ENCODE measurements at regions not wholly inside any gene's neighbourhood (a gene's known extent, or its start where the extent isn't known, plus 50 kb on each side); places are given as distances from the start of the nearest gene placed in this dataset.

GRCh38 chr2:38498045-38498481 is 104.7 kb downstream of the HNRNPLL start:
- H4K20me1 ChIP-seq (ENCODE audit: control insufficient read depth, insufficient read depth, low read depth, low read length), result no peaks in the 10 kb centered on the region
- H3K9me3 ChIP-seq (ENCODE audit: control insufficient read depth, insufficient read depth, low read length), result no peaks in the 10 kb centered on the region
- H3K27me3 ChIP-seq (ENCODE audit: control insufficient read depth, low read length), result peaks cover 57% of the 10 kb centered on the region
- H3K4me2 ChIP-seq (ENCODE audit: low read length), result peak overlapping the region; percentile 62
- peak overlapping the region; percentile 32 for H3K4me3 ChIP-seq (ENCODE audit: low read length)
- TF ChIP-seq, protein P1, sequence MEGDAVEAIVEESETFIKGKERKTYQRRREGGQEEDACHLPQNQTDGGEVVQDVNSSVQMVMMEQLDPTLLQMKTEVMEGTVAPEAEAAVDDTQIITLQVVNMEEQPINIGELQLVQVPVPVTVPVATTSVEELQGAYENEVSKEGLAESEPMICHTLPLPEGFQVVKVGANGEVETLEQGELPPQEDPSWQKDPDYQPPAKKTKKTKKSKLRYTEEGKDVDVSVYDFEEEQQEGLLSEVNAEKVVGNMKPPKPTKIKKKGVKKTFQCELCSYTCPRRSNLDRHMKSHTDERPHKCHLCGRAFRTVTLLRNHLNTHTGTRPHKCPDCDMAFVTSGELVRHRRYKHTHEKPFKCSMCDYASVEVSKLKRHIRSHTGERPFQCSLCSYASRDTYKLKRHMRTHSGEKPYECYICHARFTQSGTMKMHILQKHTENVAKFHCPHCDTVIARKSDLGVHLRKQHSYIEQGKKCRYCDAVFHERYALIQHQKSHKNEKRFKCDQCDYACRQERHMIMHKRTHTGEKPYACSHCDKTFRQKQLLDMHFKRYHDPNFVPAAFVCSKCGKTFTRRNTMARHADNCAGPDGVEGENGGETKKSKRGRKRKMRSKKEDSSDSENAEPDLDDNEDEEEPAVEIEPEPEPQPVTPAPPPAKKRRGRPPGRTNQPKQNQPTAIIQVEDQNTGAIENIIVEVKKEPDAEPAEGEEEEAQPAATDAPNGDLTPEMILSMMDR (IDR thresholded peaks at IDR 0.05; ENCODE audit: low read depth, low read length, poor library complexity, severe bottlenecking), result no peak
- no peak for TF ChIP-seq EZH2phosphoT487 (IDR thresholded peaks at IDR 0.05; ENCODE audit: borderline replicate concordance, low read length)
- H3K4me1 ChIP-seq (ENCODE audit: control insufficient read depth, low read length), result peaks cover 20% of the 10 kb centered on the region
- no peak overlapping the region for H3K27ac ChIP-seq (ENCODE audit: low read depth, low read length)
- no peaks in the 10 kb centered on the region for H3K79me2 ChIP-seq (ENCODE audit: control insufficient read depth, low read length)
- H3K36me3 ChIP-seq (ENCODE audit: control insufficient read depth, low read length), result no peaks in the 10 kb centered on the region
- H3F3A ChIP-seq (ENCODE audit: control insufficient read depth, insufficient read depth), result peaks cover 4% of the 10 kb centered on the region; the same call in 1 of the 2 replicates
- no peaks in the 10 kb centered on the region for H3K9me2 ChIP-seq (replicated peaks; ENCODE audit: control insufficient read depth, low read length)

DNA sequence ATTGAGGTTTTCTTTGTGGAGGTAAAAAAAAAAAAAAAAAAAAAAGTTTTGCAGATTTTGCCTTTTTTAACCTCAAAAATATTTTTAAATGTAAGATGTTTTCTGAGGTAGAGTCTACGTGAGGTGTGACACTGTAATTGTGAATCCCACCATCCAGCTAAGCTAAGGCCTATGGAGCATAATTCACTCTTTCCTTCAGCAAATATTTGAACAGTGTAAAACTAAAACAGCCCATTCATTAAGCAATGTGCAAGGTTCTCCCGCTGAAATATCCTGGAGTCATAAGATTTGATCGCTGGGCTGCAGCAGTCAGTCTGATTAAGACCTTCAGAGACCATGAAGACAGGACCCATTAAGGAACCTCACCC is 105.1 kb downstream of the HNRNPLL start:
- no peaks in the 10 kb centered on the region for H4K20me1 ChIP-seq (ENCODE audit: control insufficient read depth, insufficient read depth, low read depth, low read length)
- H3K4me1 ChIP-seq (ENCODE audit: control insufficient read depth, low read length), result peaks cover 20% of the 10 kb centered on the region
- H3K36me3 ChIP-seq (ENCODE audit: control insufficient read depth, low read length), result no peaks in the 10 kb centered on the region
- no peak overlapping the region for H3K27ac ChIP-seq (ENCODE audit: low read depth, low read length)
- H3K27me3 ChIP-seq (ENCODE audit: control insufficient read depth, low read length), result peaks cover 54% of the 10 kb centered on the region
- peaks cover 4% of the 10 kb centered on the region; the same call in 1 of the 2 replicates for H3F3A ChIP-seq (ENCODE audit: control insufficient read depth, insufficient read depth)
- no peaks in the 10 kb centered on the region for H3K79me2 ChIP-seq (ENCODE audit: control insufficient read depth, low read length)
- H3K9me3 ChIP-seq (ENCODE audit: control insufficient read depth, insufficient read depth, low read length), result no peaks in the 10 kb centered on the region
- no peak overlapping the region for H3K4me3 ChIP-seq (ENCODE audit: low read length)
- no peak for TF ChIP-seq EZH2phosphoT487 (IDR thresholded peaks at IDR 0.05; ENCODE audit: borderline replicate concordance, low read length)
- TF ChIP-seq, protein P1 (IDR thresholded peaks at IDR 0.05; ENCODE audit: low read depth, low read length, poor library complexity, severe bottlenecking), result no peak
- H3K9me2 ChIP-seq (replicated peaks; ENCODE audit: control insufficient read depth, low read length), result no peaks in the 10 kb centered on the region
- H3K4me2 ChIP-seq (ENCODE audit: low read length), result peak overlapping the region; percentile 62

DNA sequence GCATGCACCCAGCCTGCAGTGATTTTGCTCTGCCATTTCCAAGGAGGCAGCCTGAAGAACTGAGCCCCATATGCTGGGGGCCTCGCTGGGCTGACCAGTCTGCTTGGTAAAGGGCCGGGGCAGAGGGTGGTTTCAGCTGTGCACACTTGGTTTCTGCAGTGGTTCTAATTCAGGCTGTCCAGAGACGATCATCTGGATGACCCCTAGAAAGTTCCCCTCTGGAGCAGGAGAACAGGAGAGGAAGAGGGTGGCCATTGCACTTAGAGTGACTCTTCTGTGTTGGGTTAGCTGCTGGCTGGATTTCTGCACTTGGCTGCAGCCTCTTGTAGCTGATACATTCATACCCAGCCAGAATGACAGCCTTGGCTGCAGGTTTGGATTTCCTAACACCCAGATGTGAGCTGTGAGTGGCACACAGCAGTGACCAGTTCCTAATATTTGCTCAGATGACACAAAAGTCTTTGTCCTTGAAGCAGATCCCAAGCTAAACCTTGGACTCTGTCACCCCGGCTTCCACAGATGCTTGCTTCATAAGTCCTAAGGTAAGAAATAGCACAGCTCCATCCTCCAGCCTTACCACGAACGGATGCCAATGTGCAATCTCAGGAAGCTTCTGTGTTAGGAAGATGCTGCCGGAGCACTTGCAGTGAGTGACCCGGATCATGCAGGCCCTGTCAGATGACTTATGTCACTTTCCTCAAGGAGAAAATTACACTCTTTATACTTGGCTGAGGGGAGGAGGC is 105.6 kb downstream of the HNRNPLL start:
- H4K20me1 ChIP-seq (ENCODE audit: control insufficient read depth, insufficient read depth, low read depth, low read length), result no peaks in the 10 kb centered on the region
- H3K4me1 ChIP-seq (ENCODE audit: control insufficient read depth, low read length), result peaks cover 20% of the 10 kb centered on the region
- no peaks in the 10 kb centered on the region for H3K9me2 ChIP-seq (replicated peaks; ENCODE audit: control insufficient read depth, low read length)
- H3K27ac ChIP-seq (ENCODE audit: low read depth, low read length), result no peak overlapping the region
- H3K9me3 ChIP-seq (ENCODE audit: control insufficient read depth, insufficient read depth, low read length), result no peaks in the 10 kb centered on the region
- H3F3A ChIP-seq (ENCODE audit: control insufficient read depth, insufficient read depth), result peaks cover 4% of the 10 kb centered on the region; the same call in 1 of the 2 replicates
- no peak overlapping the region for H3K4me2 ChIP-seq (ENCODE audit: low read length)
- no peaks in the 10 kb centered on the region for H3K36me3 ChIP-seq (ENCODE audit: control insufficient read depth, low read length)
- no peaks in the 10 kb centered on the region for H3K79me2 ChIP-seq (ENCODE audit: control insufficient read depth, low read length)
- H3K27me3 ChIP-seq (ENCODE audit: control insufficient read depth, low read length), result peaks cover 53% of the 10 kb centered on the region
- no peak for TF ChIP-seq EZH2phosphoT487 (IDR thresholded peaks at IDR 0.05; ENCODE audit: borderline replicate concordance, low read length)
- H3K4me3 ChIP-seq (ENCODE audit: low read length), result no peak overlapping the region

- Histone ChIP-seq H3K4me3 (ENCODE audit: low read length) (no peak overlapping the region), H3K9me2 (replicated peaks; ENCODE audit: control insufficient read depth, low read length) (no peaks in the 10 kb centered on the region), H3K4me1 (ENCODE audit: control insufficient read depth, low read length) (peaks cover 20% of the 10 kb centered on the region), H3K27me3 (ENCODE audit: control insufficient read depth, low read length) (peaks cover 46% of the 10 kb centered on the region), H3K27ac (ENCODE audit: low read depth, low read length) (no peak overlapping the region), H3K79me2 (ENCODE audit: control insufficient read depth, low read length) (no peaks in the 10 kb centered on the region), H3K36me3 (ENCODE audit: control insufficient read depth, low read length) (no peaks in the 10 kb centered on the region), H3K9me3 (ENCODE audit: control insufficient read depth, insufficient read depth, low read length) (no peaks in the 10 kb centered on the region), H4K20me1 (ENCODE audit: control insufficient read depth, insufficient read depth, low read depth, low read length) (no peaks in the 10 kb centered on the region), H3K4me2 (ENCODE audit: low read length) (no peak overlapping the region), H3F3A (ENCODE audit: control insufficient read depth, insufficient read depth) (peaks cover 4% of the 10 kb centered on the region; the same call in 1 of the 2 replicates)
- TF ChIP-seq, protein P1 (IDR thresholded peaks at IDR 0.05; ENCODE audit: low read depth, low read length, poor library complexity, severe bottlenecking), result no peak
- TF ChIP-seq EZH2phosphoT487 (IDR thresholded peaks at IDR 0.05; ENCODE audit: borderline replicate concordance, low read length), result no peak
These were observed 106.8 kb downstream of the HNRNPLL start for GRCh38 chr2:38495880-38496279.
